GM21528 (cell line): ENCODE measurements at regions not wholly inside any gene's neighbourhood (a gene's known extent, or its start where the extent isn't known, plus 50 kb on each side); places are given as distances from the start of the nearest gene placed in this dataset.

Experiments
- ATAC-seq: cut with Tn5 transposase; IDR thresholded peaks from one replicate; pipeline ENCODE4 v1.9.1; 2021; ENCODE audit warnings: mild to moderate bottlenecking, moderate library complexity; ENCODE audit not compliant: unreplicated experiment, low FRiP score

DNA sequence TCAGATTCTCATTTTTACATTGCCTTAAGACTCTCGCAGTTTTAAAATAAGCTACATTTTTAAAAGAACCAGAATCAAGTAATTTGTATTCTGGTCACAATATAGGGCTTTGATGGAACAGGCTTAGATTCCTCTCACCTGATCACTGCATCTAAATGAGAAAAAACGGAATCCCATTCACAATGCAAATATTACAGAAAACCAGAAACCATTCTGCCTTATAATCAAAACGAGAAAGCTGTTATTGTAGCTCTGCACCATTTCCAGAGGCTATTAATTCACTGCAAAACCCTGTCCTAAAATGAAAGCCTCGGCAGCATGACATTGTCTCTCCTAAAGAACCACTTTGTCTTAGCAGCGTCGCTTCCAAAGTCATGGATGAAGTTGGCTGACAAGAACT, 116.1 kb upstream of the ZNF366 start:
- ATAC-seq, result no peak

DNA sequence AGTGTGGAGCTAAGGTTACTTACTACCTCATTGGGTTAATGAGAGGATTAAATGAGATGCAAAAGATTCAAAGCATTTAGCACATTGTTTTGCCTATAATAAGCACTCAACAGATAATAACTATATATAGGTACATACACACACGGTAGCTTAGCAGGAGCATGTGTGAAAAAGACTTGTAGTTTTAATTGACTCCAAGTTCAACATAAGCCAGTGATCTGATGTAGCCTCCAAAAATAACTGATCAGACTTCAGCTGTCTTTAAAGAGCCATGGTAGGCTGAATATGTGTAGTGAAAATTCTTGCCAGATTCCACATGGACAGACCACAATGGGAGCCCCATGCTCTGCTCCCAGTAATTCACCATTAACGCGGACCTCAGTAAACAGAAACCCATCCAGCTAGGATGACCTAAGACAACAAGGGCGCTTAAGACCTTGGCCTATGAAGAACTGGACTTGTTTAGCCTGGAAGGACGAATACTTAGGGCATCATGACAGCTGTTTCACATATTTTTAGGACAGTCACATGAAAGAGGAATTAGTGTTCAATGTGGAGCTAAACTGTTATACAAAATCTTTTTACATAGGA, 115.1 kb upstream of the ZNF366 start:
- no peak for ATAC-seq

DNA sequence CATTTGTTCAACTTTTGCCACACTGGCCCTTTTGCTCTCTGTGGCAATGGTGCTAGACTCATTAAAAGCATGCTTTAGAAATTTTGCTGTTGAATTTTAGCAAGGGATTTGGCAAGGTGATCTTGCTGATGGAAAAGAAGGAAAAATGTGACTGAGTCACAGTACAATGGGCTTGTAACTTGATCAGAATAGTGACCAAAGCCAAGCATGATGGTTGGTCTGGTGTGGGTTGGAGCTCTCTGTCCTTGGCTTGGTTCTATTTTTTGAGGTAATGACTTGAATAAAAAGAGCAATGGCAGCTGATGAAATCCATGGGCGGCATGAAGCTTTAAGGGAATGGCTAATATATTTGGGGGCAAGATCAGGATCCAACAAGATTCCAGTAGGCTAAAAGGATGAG, 114.4 kb upstream of the ZNF366 start:
- no peak for ATAC-seq

DNA sequence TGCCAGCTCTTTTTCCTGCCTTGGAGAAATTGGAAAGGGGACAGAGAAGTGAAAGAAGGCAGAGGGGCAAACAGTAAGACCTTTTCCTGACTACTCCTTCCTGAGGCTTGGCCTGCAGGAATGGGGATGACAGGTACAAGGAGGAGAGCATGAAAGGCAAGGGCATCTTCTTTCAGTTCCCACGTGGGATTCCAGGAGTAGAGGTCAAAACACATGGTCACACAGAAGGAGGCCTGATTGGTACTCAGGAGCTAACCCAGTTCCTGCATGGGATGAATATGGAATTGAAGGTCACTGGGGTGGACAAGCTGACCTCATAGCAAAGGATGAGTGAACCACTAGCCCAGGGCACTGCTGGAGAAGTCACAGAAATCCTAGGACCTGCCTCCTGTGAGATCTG, 112.5 kb upstream of the ZNF366 start:
- no peak for ATAC-seq

DNA sequence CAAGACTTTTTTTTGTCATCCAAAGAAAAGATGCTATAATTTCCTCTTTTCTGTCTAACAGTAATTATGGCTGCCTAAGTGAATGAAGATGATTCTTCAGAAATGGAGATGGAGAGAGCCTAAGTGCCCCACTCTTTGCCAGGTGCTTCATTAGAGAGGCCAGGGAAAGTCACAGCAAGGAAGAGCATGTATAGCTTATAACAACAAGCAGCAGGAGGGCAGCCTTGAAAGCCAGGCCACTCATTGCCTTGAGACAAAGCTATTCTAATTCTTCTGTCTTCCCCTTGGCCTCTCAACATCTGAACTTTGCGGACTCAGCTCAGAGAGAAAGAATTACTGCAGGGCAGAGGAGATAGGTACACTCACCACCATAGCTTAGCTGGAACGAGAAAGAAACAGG, 112.0 kb upstream of the ZNF366 start:
- ATAC-seq, result no peak

DNA sequence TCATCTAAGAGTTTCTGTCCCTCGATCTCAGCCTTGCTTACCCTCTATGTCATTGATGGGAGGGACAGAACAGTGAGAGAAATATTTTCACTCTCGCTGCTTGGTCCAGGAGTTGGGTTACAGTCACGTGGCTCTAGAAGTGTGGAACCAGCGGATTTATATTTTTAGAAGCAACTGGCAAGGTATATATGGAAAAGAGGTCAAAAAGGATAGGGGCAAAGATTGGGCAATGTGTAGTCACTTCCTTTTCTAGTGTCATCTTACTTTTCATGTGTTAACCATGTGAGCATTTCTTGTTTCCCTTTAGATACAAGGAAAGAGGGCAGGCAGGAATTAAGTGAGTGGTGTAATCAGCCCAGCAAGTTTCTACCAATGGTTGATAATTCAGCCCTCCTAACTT, 111.5 kb upstream of the ZNF366 start:
- no peak for ATAC-seq

DNA sequence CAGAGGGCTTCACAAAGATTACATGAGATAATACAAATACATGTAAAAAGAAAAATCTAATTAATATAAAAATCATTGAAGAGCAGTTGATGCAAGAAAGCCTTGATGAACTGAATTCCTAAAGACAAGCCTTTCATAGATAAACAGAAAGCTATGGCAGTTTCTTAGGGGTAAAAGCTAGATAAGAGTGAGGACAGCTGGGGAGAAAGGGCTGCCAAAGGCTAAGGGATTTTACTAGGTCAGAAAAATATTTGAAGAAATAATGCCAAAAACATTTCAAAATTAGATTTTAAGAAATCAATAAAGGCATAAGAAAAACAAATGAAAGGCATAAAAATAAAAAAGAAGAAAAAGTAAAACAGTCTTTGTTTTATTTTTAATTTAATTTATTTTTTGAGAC, 107.9 kb upstream of the ZNF366 start:
- ATAC-seq, result no peak

DNA sequence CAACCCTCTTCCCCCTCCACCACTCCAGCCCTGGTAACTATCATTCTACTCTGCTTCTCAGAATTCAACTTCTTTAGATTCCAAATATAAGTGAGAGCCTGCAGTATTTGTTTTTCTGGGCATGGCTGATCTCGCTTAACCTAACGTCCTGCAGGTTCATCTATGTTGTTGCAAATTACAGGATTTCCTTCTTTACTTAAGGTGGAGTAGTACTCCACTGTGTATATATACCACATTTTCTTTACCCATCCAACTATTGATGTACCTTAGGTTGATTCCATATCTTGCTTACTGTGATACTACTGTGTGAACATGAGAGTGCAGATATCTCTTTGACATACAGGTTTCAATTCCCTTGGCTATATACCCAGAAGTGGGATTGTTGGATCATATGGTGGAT, 106.3 kb upstream of the ZNF366 start:
- no peak for ATAC-seq

DNA sequence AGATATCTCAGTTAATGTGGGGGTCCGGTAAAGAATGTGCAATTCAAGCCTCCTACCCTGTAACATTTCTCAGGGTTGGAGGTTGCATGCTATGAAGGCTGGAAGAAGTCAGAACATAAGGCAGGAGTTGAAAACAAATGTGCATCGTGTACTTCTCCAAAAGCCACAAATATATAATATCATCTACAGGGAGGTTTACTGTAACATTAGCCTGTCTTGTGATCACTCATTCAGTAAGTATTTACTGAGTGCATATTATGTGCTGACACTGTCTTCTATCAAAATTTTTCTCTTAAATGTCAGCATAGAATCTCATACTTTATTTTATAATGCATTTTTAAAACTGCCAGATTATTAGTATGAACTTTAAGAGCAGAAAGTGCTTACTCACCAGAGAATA, 105.6 kb upstream of the ZNF366 start:
- no peak for ATAC-seq

DNA sequence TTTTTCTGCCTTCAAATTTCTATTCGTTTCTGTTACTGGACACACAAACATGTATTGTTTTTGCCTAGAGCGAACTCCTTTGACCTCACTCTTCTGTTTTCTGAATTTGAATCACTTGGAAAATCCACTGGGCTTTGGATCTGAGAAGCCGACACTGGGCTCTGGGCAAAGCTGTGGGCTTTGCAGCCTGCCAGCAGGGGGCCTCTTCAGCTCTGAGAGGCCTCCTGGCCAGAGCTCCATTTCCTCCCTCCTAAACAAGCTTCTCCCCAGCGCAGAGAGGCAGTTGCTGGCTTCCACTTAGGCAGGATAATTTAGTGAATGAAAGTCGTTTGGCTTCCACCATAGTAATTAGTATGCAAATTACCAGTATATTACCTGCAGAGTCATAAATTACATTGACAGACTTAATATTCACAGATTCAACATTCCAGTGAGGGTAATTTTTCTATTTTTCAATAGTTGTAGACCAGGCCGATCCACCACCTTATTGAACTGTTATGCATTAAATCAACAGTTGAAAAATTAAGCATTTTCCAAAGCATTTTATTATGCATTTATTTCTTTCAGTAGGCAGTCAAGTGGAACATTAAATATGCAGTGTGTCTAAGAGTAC, 104.0 kb upstream of the ZNF366 start:
- no peak for ATAC-seq

DNA sequence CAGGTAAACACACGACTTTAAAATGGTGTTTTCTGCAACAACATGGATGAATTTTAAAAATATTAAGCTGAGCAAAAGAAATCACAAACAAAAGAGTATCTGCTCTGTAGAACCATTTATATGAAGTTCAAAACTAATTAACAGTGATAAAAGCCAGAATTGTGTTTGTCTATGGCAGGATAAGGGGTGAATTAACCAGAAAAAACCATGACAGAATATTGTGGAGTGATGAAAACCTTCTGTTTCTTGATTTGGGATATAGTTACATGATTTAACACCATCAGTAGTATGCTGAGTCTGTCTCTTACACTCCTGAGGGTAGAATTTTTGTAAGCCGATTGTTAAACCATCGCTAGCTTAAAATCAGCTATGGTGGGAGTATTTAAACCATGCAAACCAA, 101.7 kb upstream of the ZNF366 start:
- no peak for ATAC-seq

DNA sequence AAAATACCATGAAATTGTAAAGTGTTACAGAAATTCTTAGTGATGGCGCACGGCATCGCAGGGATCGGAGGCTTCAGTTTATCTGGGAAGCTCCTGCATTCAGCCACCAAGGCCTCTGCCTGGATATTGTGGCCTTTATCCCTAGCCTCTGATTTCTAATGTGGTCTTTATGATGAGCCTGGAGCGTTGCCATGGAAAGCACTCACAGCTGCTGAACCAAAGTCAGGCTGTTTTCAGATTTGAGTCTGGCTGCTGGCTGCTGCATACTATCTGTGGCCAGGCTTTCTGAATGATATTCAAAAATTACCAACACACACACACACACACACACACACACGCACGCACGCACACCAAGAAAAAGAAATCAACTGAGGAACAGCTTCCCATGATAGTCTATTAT, 101.1 kb upstream of the ZNF366 start:
- no peak for ATAC-seq

DNA sequence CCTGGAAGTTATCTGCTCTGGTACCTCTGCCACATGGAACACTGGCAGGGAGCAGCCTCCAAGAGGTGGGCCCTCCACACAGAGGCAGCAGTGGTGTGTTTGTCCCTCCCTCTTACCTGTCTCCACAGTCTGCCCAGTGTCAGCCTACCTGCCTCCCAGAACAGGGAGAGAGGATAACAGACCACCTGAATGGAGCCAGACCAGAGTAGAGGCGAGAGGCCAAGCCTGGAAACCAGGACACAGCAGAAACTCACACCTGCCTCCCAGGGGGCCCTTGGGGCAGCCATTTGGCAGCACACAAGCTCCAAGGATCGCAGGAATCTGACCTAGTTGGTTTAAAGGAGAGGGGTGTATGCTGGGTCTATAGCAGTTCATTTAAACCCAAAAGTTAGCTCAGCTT, 100.2 kb upstream of the ZNF366 start:
- ATAC-seq, result no peak

DNA sequence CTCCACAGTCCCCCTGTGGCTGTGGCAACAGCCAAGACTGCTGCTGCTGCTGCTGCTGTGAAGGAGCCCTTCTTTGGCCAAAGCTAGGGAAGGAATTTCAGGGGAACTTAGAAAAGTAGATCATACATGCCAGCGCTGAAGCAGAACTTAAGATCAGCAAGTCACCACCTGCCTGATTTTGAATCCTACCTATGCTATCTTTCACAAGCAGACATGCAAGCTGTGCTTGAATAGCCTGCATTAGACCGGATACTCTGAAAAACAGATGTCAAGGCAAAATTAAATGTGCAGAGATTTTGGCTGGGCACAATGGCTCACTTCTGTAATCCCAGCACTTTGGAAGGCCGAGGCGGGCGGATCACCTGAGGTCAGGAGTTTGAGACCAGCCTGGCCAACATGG, 99.3 kb upstream of the ZNF366 start:
- no peak for ATAC-seq

DNA sequence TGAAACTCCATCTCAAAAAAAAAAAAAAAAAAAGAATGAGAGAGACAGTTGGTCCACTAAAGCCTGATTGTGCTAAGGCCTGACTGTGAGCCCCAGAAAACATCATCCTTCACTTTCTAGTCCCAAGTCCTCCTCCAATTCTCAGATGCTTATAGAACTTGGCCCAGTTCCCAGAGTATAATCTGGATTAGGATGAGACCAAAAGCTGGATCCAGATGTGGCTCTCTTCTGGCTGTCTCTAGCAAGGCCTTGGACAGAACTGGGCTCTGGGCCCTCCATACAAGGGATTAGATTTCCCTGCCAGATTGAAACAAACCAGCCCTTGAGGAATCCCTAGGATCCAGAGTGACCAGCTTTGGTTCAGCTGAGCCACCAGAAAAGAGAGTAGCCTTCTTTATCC, 98.4 kb upstream of the ZNF366 start:
- no peak for ATAC-seq

DNA sequence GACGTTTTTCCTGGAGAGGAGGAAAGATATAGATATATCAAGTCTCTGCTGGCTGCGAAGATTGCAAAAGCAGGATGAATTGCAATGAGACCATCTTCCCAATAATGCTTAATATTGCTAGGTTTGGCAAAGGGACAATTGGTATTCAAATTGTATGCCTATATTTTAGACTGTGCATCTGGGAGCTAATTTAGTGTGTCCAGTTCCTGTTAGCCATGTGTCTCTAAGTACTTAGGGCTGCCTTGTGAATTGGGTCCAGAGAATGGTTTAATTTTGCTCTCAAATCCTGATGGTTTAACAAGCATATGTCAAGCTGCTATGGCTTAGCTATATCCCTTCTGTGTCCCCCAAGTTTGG, 97.6 kb upstream of the ZNF366 start:
- no peak for ATAC-seq

DNA sequence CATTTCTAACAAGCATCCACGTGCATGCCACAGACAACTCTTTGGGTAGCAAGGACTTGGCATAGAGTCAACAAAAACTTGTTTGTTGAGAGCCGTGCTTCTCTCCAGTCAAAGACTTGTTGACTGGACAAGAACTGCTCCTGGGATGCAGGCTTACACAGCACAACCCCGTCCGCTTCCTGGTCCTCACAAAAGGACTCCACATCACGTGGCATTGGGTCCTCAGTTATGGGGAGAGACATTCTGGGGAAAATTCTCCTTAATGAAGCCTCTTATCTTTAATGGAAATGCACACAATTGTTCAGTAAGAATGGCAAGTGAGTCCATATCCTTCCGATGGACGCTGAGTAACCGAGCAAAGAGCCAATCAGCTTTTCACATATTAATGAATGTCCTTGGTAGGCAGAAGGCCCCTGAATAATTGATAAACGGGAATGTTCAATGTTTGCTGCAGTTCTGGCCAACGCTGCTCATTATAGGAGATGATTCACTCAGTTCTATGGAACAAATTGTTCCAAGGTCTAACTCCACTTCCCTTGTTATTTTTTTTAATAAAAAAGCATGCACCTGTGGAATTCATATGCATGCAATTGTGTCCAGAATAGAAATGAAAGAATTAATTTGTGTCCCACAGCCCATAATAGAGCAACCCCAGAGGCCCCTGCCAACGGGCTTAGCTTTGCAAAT, 97.0 kb upstream of the ZNF366 start:
- ATAC-seq, result no peak

DNA sequence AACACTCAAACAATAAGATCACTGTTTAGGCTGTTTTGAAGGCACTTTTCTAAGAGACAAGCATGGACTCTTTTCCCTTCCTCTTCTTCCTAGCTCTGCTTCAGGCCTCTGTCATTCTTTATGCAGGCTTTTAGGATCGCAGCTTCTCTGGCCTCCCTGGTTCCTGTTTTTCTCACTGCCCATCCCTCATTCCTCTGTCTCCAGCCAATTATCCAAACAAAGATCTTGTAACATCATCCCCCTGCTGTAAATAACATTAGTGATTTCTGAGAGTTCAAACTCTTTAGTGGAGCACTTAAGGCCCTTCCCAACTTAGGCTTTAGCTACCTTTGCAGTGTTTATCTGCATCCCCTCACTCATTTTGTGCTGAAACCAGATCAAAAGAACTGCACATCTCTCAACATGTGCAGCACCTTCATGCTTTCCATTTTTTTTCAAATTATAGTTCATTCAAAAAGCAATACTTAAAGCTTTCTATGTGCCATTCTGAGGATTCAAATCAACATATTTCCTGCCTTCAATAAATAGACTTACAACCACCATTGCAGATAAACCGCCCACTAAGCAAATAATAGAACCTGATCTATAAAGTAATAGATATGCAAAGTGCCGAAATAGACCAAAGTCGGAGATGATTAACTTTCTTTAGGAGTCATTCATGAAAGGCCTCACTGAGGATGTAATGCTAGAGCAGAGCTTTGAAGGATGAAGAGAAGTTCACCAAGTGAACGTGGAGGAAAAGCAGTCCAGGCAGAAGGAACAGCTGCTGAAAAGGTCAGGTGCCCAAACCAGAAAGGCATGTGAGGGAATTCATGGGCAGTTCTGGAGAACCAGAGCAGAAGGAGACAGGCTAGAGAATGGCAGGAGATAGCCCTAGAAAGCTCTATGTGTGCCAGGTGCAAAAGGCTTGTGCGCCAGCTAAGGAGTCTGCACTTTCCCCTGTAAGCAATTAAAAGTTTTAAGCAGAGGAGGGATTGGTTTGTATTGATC, 95.8 kb upstream of the ZNF366 start:
- ATAC-seq, result no peak

DNA sequence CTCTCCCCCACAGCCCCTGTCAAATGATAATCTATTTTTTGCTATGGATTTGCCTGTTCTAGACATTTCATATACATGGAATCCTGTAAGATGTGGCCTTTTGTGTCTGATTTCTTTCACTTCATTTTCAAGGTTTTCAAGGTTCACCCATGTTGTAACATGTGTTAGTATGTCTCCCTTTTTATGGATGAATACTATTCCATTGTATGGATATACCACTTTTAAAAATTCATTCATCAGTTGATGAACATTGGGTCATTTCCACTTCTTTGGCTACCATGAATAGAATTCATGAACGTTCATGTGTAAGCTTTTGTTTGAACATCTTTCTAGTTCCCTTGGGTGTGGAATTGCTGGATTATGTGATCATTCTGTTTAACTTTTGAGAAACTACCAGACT, 94.7 kb upstream of the ZNF366 start:
- no peak for ATAC-seq

DNA sequence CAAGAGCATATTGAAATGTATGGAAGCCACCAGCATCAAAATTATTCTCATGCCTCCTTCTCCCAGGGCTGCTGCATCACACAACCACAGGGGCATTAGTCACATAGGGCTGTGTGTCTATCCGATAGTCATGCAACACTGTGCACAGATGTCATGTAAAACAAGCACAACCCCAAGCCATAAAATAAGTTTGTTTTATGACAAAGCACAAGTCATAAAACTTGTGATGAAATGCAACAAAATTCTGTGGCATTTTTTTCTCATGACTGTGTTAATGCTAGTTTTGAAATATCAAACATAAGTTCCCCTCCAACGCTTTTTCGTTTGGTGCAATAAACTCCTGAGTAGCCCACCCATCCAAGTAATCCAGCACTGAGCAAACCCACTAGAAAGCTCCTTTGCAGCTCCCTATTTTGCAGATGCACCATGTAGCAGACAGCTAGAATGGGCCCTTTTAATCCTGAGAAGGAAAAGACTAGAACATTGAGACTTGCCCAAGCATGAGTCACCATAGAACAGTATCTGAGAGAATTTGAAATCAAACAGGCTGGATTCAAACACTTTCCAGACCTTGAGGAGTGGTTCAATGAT, 93.3 kb upstream of the ZNF366 start:
- no peak for ATAC-seq
